Activated CD8-positive, alpha-beta memory T cell treated with anti-CD3 and anti-CD28 coated beads for 48 hours (primary cell): ENCODE measurements at regions not wholly inside any gene's neighbourhood (a gene's known extent, or its start where the extent isn't known, plus 50 kb on each side); places are given as distances from the start of the nearest gene placed in this dataset.
"Not testable (repeated sequence)": the region's sequence is repeated elsewhere in the genome, so short reads cannot be mapped to it uniquely, and the experiment has no call there.

Experiments
- DNase-seq, 3 experiments: peaks; one replicate each; pipeline ENCODE4 v3.0.0-alpha.2; 2020; ENCODE audit warnings: low read depth in 2 of 3, low spot score in 2 of 3

DNA sequence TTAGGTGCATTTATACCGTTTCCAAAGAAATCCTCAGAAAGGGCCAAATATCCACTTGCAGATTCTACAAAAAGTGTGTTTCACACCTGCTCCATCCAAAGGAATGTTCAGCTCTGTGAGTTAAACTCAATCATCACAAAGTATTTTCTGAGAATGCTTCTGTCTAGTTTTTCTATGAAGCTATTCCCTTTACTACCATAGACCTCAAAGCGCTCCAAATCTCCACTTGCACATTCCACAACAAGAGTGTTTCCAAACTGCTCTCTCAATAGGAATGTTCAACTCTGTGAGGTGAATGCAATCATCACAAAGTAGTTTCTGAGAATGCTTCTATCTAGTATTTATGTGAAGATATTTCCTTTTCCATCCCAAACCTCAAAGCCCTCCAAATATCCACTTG, 412.7 kb upstream of the WSB1 start:
- not testable (repeated sequence) for DNase-seq

DNA sequence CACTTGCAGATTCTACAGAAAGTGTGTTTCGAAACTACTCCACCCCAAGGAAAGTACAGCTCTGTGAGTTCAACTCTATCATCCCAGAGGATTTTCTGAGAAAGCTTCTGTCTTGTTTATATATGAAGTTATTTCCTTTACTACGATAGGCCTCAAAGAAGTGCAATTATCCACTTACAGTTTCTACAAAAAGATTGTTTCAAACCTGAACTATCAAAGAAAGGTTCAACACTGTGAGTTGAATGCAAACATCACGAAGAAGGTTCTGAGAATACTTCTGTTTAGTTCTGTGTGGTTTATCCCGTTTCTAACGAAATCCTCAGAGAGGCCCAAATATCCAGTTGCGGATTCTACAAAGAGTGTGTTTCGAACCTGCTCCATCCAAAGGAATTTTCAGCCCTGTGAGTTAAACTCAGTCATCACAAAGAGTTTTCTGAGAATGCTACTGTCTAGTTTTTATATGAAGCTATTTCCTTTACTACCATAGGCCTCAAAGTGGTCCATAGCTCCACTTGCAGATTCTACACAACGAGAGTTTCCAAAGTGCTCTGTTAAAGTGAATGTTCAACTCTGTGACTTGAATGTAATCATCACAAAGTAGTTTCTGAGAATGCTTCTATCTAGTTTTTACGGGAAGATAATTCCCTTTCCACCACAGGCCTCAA, 411.7 kb upstream of the WSB1 start:
- not testable (repeated sequence) for DNase-seq

DNA sequence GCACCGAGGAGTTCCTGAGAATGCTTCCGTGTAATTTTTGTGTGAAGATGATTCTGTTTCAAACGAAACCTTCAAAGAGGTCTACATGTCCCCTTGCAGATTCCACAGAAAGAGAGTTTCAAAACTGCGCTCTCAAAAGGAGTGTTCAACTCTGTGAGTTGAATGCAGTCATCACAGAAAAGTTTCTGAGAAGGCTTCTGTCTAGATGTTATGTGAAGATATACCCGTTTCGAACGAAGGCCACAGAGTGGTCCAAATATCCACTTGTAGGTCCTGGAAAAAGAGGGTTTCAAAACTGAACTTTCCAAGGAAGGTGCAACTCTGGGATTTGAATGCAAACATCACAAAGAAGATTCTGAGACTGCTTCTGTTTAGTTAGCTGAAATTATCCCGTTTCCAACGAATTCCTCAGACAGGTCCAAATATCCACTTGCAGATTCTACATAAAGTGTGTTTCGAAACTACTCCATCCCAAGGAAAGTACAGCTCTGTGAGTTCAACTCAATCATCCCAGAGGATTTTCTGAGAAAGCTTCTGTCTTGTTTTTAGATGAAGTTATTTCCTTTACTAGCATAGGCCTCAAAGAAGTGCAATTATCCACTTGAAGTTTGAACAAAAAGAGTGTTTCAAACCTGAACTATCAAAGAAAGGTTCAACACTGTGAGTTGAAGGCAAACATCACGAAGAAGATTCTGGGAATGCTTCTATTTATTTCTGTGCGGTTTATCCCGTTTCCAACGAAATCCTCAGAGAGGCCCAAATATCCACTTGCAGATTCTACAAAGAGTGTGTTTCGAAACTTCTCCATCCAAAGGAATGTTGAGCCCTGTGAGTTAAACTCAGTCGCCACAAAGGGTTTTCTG, 409.8 kb upstream of the WSB1 start:
- not testable (repeated sequence) for DNase-seq

DNA sequence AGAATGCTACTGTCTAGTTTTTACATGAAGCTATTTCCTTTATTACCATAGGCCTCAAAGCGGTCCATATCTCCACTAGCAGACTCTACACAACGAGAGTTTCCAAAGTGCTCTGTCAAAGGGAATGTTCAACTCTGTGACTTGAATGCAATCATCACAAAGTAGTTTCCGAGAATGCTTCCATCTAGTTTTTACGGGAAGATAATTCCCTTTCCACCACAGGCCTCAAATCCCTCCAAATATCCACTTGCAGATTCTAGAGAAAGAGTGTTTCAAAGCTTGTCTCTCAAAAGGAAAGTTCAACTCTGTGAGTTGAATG, 409.2 kb upstream of the WSB1 start:
- DNase-seq = not testable (repeated sequence)

DNA sequence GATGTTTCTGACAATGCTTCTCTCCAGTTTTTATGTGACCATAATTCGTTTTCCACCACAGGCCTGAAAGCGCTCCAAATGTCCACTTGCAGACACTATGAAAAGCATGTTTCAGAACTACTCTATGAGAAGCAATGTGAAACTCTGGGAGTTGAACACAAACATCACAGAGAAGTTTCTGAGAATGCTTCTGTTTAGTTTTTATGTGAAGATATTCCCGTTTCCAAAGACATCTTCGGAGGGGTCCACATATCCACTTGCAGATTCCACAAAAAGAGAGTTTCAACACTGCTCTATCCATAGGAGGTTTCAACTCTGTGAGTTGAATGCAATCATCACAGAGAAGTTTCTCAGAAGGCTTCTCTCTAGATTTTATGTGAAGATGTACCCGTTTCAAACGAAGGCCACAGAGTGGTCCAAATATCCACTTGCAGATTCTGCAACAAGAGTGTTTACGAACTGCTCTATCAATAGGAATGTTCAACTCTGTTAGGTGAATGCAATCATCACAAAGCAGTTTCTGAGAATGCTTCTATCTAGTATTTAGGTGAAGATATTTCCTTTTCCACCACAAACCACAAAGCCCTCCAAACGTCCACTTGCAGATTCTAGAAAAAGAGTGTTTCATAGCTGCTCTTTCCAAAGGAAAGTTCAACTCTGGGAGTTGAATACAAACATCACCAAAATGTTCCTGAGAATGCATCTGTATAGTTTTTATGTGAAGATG, 408.5 kb upstream of the WSB1 start:
- peak in 1 of 3 experiments; percentile 54 for DNase-seq
